UCSD-AML1 (cell line): ENCODE measurements at regions not wholly inside any gene's neighbourhood (a gene's known extent, or its start where the extent isn't known, plus 50 kb on each side); places are given as distances from the start of the nearest gene placed in this dataset.

Experiments
- DNase-seq: peaks from one replicate; lab custom pipeline; 2025; ENCODE audit not compliant: unreplicated experiment; lab: John Stamatoyannopoulos, UW

DNA sequence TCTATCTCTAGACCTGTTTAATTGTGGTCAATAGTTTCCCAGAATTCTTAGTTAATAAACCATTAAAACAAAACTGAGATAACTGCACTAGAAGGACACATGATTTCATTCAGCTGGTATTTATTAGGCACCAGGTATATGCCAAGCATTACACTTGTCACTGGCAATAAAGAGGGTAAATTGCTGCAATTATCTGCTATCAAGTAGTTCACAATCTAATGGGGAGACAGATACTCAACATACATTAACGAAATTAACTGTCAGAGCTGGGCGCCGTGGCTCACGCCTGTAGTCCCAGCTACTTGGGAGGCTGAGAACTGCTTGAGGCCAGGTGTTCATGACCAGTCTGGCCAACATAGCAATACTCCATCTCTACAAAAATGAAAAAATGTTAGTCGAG is 71.7 kb upstream of the WIPF1 start:
- DNase-seq: no peak

DNA sequence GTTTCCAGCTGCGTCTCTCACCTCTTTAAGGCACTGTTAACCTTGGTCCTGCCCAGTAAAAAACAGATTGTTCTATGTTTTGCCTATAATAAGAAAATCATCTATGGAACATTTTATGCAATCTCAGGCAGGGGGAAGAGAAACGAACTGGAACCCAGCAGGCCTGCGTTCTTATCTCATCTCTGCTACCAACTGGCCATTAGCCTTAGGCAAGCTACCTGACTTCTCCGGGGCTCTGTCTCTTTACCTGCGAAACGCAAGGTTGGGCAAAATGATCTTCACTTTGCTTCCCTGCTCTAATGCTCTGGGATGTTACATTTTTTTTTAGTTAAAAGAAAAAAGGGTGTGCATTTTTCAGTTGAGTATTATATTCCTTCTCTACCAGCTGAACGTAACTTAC is 70.5 kb upstream of the WIPF1 start:
- no peak for DNase-seq

DNA sequence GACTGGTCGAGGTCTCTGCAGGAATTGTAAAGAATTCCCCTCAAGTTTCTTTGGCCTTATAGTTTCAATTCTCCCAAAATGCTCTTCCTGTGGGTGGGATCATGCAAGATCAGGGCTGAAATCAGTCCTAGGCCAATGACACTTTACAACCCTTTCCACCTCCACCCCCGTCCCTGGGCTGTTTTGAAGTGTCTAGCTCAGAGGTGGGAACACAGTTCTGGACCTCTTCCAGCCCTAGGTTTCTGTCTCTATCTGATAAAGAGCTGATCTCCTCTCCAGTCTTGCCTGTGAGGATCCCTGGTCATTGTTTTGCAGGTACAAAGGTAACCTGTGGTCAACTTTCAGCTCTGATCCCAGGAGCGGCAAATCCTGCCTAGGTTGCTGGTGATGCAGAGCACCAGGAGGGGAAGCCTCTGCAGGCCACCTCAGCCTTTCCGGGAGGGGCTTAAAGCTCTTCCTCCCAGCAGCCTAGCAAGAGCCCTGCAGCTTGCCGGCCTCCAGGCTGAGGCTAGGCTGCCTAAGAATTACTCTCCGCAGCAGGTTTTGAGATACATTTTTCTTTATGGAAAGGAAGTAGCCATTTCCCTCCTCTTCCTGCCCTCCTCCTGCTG is 69.8 kb upstream of the WIPF1 start:
- peak; percentile 61 for DNase-seq

DNA sequence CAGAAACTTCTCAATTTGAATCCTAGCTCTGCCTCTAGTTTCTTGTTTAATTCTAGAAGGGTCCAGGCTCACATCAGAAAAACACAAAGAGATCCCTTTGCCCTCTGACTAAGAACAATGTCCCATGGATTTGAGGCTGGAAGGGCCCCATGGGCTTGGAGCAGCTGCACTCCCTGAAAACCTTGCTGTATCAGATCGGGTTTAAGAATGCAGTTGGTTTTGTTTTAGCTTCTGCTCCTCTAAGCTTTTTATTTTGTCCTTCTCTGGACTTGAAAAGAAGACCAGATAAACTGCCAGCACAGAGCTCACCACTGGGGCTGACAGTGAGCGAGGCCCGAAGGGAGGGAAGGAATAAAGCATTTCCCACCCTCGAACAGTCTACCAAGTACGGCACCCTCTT is 69.2 kb upstream of the WIPF1 start:
- no peak for DNase-seq

DNA sequence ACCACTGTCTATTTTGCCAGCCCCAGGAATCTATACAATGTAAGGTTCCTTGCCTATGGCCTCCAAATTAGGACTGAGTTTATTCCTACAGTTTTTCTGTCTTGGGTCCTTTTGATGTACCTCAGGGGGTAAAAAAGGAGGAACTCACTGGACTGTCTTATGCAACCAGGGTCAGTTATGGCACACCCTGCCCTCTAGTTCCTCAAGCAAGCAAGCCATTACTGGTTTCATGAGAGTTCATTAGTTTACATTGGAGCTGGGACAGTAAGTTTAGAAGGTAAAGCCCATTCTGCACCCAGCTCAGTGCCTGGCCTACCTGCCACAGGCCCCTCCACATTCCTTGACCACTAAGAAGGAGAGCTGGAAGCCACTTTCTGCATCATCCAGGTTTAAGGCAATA is 68.7 kb upstream of the WIPF1 start:
- DNase-seq: peak; percentile 43

DNA sequence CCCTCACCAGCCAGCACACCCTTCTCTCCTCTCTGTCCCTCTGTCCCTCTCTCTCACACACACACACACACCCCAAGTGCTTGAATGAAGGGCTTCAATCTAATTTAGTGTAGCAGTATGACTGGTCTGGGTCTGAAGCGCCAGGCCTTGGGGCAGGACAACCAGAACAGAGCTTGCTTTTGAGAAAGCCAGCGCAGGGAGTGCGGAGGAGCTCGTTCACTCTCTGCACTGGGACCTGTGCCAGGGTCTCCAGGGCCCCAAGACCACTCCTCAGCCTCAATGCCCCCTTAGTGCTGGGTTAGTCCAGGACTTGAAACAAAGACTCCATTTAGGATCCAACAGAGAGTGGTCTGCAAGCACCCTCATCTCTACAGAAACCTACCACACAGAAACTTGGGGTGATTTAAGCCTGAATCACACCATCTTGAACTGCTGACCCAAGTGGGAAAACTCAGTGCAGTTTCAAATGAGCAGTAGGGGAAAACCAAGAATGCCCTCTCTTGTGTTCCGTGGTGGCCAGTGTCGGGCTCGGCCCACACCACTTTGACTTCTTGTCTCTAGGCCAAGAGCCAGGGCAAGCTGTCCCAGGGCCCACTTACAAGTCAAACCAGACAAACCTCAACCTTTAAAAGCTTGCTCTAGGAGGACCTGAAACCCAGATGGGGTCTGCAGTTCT is 66.6 kb upstream of the WIPF1 start:
- no peak for DNase-seq

DNA sequence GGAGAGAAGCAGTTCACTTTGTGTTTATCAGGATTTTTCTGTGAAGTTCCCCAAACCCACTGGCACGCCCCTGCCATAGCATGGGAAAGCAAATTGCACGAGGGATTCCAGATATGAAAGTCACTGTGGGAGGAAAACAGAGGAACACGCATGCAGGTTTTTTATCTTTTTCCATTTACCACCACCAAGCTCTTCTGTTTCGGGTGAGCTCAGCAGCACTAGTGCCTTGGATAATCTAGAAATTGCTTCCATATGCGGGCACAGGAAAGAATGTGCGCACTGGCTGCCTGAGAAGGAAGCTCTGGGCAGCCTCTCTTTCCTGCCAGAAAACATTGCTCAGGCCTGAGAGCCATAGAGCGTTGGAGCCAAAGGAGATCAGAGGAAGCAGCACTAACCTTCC is 65.9 kb upstream of the WIPF1 start:
- peak; percentile 58 for DNase-seq

GRCh38 chr2:174662859-174663258 is 65.3 kb upstream of the WIPF1 start:
- DNase-seq: peak; percentile 19

GRCh38 chr2:174662459-174662858 is 64.9 kb upstream of the WIPF1 start:
- DNase-seq: no peak

GRCh38 chr2:174660984-174661675 is 63.5 kb upstream of the WIPF1 start:
- no peak for DNase-seq

DNA sequence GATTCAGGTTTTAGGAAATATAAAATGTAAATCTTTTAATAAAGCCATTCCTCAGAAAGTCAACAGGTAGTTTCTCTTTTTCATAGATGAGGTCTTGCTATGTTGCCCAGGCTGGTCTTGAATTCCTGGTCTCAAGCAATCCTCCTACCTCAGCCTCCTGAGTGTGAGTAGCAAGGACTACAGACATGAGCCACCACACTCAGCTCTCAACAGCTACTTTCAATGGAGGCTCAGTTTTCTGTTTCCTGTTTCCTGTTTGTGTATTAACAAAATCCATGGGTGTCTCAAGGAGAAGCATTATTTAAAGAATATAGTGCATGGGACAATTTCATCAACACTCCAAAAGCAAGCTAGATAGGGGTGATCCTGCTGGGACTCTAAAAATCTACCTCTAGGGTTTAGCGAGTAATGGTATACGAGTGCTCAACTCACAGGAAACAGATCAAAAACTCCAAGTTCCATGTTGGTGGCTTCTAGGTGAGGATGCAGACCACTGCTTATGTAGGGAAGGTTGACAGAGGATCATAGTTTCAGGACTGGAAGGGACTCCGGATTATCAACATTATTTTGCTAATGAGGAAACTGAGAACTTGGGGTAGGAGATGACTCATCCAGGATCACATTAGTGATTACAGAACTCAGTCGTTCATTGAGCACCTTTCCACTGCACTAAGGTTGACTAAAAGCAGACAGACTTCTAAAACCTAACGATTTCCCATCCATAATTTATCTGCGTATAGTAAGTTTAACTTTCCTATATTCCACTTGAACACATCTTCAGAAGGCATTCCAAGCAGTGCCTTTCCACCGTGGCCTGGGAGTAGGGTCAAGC is 61.7 kb upstream of the WIPF1 start:
- DNase-seq: no peak

- DNase-seq: no peak
Measured at GRCh38 chr2:174656676-174657176, 59.1 kb upstream of the WIPF1 start.

DNA sequence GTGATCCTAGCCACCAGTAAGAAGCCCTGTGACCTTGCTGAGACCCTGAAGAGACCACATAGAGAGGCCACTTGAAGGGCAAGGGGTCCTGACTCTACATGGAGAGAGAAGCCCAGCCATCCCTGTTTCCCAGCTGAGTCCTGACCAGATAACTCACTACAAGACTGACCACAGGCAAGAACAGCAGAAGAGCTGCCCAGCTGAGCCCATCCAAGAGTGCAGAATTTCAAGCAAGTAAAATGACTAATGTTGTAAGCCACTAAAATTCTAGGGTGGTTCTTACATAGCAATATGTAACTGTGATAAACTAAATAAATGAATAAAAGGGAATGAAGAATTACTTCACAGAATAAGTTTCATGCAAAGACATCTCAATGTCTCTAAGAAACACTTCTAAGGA is 58.4 kb upstream of the WIPF1 start:
- DNase-seq: no peak

DNA sequence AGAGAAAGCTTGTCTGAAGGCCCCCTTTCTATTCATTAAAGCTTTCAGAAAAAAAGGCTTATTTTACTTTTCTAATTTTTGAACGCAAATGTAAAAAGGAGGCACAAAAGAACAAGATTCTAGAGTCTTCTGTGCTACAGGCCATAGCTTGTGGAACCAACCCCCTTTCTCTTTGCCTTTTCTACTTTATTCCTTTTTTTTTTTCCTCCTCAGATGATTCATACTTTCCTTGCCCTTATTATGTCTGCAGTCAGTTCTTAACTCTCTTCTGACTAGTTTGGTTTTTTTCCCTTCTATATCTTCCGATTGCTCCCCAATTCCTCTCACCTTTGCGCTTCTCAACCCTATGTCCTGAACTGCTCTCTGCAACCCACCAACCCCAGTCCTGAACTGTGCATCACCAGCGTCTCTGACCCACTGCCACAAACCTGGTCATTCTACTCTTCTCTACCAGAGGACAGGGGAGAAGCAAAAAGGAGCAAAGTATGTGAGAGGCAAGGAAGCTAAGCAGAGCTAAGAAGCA is 56.9 kb upstream of the WIPF1 start:
- no peak for DNase-seq

GRCh38 chr2:174648896-174649295 is 51.3 kb upstream of the WIPF1 start:
- DNase-seq: no peak
